Coronary artery (tissue), 2 donors: ENCODE measurements at regions not wholly inside any gene's neighbourhood (a gene's known extent, or its start where the extent isn't known, plus 50 kb on each side); places are given as distances from the start of the nearest gene placed in this dataset.

ENCODE experiments used
- DNase-seq: peaks from one replicate; pipeline ENCODE4 v3.0.0-alpha.2; 2017; ENCODE audit warnings: low spot score
- H3K27ac ChIP-seq, 2 donors: fragments of 200-600 bp; sonication (generic); one replicate each; pipeline ENCODE4 v1.5.1; 2016 to 2019
- H3K4me3 ChIP-seq: fragments of 200-600 bp; sonication (generic); 2 replicates; pipeline ENCODE4 v1.5.1; 2016; ENCODE audit warnings: mild to moderate bottlenecking, moderate library complexity
- TF ChIP-seq, protein P1 (sequence below): fragments of 200-600 bp; sonication (generic); IDR thresholded peaks from one replicate; pipeline ENCODE4 v1.5.1; 2019; ENCODE audit warnings: antibody characterized with exemption

DNA sequence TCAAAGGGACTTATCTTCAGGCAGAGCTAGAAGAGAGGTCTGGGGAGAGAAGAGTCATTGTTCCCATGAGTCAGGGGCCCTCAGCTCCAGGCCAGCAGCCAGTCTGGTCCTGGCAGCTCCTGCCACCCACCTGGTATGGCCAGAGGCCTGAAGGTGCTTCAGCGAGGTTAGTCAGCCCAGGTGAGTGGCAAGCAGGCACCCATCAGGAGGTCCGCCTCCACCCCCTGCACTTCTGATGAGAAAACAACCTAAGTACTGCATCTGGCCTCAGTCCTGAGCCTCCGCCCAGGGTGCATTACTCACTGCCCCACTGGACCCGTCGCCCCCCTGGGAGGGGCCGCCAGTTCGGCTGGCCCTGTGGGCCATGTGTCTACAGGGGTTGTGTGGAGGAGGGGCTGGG lies 130.2 kb downstream of the INHBB start:
- TF ChIP-seq, protein P1, sequence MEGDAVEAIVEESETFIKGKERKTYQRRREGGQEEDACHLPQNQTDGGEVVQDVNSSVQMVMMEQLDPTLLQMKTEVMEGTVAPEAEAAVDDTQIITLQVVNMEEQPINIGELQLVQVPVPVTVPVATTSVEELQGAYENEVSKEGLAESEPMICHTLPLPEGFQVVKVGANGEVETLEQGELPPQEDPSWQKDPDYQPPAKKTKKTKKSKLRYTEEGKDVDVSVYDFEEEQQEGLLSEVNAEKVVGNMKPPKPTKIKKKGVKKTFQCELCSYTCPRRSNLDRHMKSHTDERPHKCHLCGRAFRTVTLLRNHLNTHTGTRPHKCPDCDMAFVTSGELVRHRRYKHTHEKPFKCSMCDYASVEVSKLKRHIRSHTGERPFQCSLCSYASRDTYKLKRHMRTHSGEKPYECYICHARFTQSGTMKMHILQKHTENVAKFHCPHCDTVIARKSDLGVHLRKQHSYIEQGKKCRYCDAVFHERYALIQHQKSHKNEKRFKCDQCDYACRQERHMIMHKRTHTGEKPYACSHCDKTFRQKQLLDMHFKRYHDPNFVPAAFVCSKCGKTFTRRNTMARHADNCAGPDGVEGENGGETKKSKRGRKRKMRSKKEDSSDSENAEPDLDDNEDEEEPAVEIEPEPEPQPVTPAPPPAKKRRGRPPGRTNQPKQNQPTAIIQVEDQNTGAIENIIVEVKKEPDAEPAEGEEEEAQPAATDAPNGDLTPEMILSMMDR = no peak
- no peak for DNase-seq
- Histone ChIP-seq H3K4me3 (no peak overlapping the region), H3K27ac (no peak overlapping the region)

DNA sequence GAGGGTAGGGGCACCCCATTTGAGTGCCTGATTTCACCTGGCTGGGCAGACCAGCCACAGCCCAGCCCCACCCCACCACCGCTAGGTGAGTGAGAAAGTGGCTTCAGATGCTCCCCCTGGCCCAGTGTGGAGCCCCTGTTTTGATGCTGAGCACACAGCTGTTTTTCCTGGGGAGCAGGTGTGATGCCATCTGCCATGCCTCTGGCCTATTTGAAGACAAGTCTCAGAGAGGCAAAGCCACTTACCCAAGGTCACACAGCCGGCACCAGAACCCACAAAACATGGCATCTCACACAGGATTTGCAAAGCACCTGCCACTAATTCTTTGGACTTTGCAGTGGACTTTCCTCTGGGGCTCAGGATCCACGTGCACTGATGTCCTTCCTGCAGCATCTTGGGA lies 131.3 kb downstream of the INHBB start:
- H3K4me3 ChIP-seq = no peak overlapping the region
- no peak for DNase-seq
- TF ChIP-seq, protein P1 = no peak
- H3K27ac ChIP-seq = no peak overlapping the region

DNA sequence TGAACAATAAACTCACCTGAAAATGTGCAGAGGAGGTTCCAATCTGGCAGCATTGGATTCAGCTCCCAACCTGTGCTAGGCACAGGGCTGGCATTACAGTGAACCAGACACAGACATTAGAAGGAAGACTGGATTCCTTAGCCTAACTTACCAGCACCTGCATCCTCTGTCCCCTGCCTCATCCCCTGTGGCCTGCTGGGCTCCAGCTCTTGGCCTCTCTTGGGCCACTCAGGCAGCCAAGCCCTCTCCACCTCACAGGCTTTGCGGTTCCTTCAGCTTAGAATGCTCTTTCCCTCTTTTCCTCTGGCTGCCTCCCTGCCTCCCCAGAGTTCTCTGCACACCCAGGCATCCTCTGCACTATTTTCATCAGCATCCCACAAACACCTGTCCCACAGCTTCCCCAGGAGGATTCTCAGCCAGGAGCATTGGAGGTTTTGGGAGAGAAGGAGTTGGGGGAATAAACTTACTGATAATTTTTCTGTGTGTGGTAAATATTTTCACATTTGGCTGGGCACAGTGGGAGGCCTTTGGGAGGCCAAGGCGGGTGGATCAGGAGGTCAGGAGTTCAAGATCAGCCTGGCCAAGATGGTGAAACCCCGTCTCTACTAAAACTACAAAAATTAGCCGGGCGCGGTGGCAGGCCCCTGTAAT lies 132.0 kb downstream of the INHBB start:
- DNase-seq = no peak
- TF ChIP-seq, protein P1 = no peak
- no peak overlapping the region for H3K27ac ChIP-seq
- no peak overlapping the region for H3K4me3 ChIP-seq

DNA sequence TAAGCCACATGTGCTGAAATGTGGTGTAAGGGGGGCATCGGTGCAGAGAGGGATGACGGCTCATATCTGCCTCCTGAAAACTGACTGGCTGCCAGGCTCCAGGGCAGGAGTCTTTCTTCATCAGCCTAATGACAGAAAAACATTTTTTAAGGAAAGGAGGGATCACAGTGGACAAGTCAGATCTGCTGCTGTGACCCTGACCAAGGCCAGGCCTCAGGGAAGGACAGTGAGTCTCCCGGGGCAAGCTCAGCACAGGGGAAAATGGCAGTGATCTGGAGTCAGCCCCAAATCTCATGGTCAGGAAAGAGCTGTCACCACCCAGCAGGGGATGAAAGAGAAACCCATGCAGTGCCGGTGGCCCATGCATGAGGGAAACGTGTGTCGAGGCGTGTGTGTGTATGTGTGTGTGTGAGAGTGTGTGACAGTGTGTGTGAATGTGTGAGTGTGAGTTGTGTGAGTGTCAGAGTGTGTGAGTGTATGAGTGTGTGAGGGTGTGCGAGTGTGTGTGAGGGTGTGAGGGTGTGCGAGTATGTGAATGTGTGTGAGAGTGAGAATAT lies 134.5 kb downstream of the INHBB start:
- DNase-seq = no peak
- H3K4me3 ChIP-seq = no peak overlapping the region
- TF ChIP-seq, protein P1 = no peak
- no peak overlapping the region for H3K27ac ChIP-seq

DNA sequence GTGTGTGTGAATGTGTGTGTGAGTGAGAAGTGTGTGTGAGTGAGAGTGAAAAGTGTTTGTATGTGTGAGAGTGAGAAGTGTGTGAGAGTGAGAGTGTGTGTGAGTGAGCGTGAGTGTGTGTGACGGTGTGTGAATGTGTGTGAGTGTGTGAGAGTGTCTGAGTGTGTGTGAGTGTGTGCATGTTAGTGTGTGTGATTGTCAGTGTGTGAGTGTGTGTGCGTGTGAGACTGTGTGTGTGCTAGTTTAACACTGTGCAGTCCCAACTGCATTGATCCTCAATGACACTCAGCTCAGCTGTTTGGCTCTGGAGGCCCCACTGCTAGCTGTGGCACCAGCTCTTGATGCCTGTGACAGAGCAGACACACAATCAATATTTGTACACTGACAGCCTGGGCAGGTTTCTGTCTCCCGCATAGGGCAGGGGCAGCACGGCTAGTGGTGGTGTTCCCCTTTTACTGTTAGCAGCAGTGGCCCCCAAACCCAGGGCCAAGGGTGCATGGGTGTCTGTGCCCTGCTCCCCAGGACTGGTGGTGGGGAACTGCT lies 135.0 kb downstream of the INHBB start:
- TF ChIP-seq, protein P1 = no peak
- Histone ChIP-seq H3K4me3 (no peak overlapping the region), H3K27ac (no peak overlapping the region)
- no peak for DNase-seq

DNA sequence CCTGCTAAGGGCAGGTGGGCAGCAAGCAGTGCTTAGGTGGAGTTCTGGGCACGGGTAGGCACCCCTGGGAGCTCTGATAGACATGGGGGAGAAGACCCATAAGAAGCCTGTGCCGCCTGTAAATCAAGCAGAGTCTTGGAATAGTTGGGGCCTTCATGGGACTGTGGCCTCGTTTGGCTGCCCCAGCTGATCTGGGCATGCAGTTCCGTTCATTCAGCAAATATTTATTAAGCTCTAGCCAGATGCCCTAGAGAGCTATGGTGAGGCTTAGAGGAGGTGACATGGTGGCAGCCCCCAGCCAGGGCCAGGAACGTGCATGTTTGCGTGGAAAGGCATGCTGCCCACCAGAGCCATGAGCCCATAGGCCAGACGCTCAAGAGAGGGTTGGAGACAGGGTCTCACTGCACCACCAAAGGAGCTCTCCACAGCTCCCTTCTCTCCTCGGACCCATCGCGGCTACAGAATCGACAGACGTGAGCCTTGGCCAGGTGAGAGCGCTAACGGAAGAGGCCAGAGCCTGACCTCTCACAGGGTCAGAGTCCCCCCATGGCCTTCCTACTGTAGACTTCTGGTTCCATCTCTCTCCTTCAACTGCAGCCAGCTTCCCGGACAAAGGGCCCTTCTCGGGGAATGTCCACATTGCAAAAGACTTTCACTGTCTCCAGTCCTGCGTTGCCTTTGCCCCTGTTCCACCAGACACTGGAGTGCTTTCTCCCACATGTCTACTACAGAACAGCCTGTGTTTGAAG lies 135.7 kb downstream of the INHBB start:
- Histone ChIP-seq H3K4me3 (no peak overlapping the region), H3K27ac (no peak overlapping the region)
- TF ChIP-seq, protein P1 = no peak
- DNase-seq = no peak
